ENCODE measurements at regions not wholly inside any gene's neighbourhood (a gene's known extent, or its start where the extent isn't known, plus 50 kb on each side); places are given as distances from the start of the nearest gene placed in this dataset.

DNA sequence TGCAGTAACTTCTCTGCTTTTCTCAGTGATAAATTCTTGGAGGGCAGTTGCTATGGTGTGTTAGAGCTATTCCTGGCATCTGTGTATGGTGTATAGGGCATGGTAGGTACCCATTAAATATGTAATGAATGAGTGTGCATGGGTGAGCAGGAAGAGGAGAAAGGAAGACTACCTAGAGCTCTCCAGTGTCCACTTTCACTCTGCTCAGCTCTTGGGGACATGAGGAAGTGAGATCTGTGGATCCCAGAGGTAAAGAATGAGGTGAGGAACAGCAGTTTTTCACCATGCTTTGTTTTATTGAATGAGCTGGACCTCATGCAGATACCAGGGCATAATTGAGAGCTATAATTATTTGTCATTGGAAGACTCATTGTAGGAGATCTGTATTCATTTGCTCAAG, 444.8 kb upstream of the RGS6 start:
- Mint-ChIP-seq H3K4me1 (ENCODE audit: unreplicated experiment) (peaks cover 22% of the 10 kb centered on the region), H3K27ac (no peak overlapping the region), H3K4me3 (no peak overlapping the region), H3K27me3 (no peaks in the 10 kb centered on the region), H3K36me3 (peaks cover 5% of the 10 kb centered on the region), H3K9me3 (no peaks in the 10 kb centered on the region)
- DNase-seq (ENCODE audit: extremely low spot score, unreplicated experiment) = no peak
- TF ChIP-seq, protein P1, sequence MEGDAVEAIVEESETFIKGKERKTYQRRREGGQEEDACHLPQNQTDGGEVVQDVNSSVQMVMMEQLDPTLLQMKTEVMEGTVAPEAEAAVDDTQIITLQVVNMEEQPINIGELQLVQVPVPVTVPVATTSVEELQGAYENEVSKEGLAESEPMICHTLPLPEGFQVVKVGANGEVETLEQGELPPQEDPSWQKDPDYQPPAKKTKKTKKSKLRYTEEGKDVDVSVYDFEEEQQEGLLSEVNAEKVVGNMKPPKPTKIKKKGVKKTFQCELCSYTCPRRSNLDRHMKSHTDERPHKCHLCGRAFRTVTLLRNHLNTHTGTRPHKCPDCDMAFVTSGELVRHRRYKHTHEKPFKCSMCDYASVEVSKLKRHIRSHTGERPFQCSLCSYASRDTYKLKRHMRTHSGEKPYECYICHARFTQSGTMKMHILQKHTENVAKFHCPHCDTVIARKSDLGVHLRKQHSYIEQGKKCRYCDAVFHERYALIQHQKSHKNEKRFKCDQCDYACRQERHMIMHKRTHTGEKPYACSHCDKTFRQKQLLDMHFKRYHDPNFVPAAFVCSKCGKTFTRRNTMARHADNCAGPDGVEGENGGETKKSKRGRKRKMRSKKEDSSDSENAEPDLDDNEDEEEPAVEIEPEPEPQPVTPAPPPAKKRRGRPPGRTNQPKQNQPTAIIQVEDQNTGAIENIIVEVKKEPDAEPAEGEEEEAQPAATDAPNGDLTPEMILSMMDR (conservative IDR thresholded peaks at IDR 0.05) = no peak

DNA sequence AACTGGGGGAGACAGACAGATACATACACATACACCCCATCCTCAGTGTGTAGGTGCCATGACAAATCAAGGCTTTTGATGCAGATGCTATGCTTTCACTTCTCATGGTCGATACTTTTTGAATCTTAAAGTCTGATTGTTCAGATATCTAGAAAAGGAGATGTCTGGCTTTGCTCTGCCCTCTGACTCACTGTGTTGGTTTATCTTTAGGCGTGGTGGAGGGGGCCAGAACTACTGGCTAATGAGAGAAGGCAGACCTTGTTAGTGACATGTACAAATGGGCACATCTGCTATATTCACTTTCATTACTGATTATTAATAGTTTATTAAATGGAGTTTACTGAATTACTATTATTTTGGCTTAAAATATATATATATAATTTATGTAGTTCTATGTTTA, 444.3 kb upstream of the RGS6 start:
- TF ChIP-seq, protein P1 (conservative IDR thresholded peaks at IDR 0.05) = no peak
- no peak for DNase-seq (ENCODE audit: extremely low spot score, unreplicated experiment)
- Mint-ChIP-seq H3K27ac (no peak overlapping the region), H3K36me3 (peaks cover 5% of the 10 kb centered on the region), H3K4me3 (no peak overlapping the region), H3K9me3 (no peaks in the 10 kb centered on the region), H3K4me1 (ENCODE audit: unreplicated experiment) (peaks cover 19% of the 10 kb centered on the region), H3K27me3 (no peaks in the 10 kb centered on the region)

DNA sequence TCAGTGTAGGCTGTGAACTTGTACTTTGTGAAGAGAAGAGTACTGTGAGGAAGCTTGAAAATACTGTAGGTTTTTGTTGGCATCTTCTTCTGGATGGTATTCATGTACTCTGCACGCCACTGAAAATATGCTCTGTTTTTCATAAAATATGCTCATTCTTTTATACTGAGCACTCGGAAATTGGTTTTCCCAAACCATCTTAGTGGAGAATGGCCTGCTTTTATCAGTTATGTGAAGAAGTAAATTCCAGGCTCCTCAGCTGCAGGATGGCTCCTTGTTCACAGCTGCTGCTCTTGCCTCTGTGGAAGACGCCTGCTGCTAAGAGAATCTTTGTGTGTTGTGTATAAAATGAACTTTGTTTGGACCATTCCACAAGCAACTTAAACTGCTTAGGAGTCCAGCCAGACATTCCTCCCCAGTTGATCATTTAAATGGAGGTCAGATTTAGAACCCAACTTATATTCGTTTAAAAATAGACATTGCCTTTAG, 443.5 kb upstream of the RGS6 start:
- H3K27ac Mint-ChIP-seq = no peak overlapping the region
- H3K4me3 Mint-ChIP-seq = no peak overlapping the region
- H3K9me3 Mint-ChIP-seq = no peaks in the 10 kb centered on the region
- DNase-seq (ENCODE audit: extremely low spot score, unreplicated experiment) = no peak
- peaks cover 5% of the 10 kb centered on the region for H3K36me3 Mint-ChIP-seq
- H3K4me1 Mint-ChIP-seq (ENCODE audit: unreplicated experiment) = peaks cover 19% of the 10 kb centered on the region
- TF ChIP-seq, protein P1 (conservative IDR thresholded peaks at IDR 0.05) = no peak
- no peaks in the 10 kb centered on the region for H3K27me3 Mint-ChIP-seq

DNA sequence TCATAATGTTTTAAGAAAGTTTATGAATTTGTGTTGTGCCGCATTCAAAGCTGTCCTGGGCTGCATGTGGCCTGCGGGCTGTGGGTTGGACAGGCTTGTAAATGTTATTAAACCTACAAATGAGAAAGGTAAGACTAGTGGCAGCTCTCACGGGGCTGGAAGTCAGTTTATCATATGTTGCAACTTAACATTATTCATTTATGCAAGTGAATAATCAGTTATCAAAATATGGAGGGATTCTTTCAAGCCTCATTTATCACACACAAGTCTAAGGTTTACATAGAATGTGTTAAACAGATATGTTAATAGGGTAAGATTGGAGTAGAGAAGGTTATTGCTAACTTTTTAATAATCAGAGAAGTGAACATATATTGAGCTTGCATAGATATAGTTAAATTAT, 442.5 kb upstream of the RGS6 start:
- H3K4me3 Mint-ChIP-seq = no peak overlapping the region
- TF ChIP-seq, protein P1 (conservative IDR thresholded peaks at IDR 0.05) = no peak
- DNase-seq (ENCODE audit: extremely low spot score, unreplicated experiment) = no peak
- no peaks in the 10 kb centered on the region for H3K27me3 Mint-ChIP-seq
- H3K36me3 Mint-ChIP-seq = peaks cover 5% of the 10 kb centered on the region
- H3K4me1 Mint-ChIP-seq (ENCODE audit: unreplicated experiment) = peaks cover 19% of the 10 kb centered on the region
- H3K27ac Mint-ChIP-seq = no peak overlapping the region
- no peaks in the 10 kb centered on the region for H3K9me3 Mint-ChIP-seq

DNA sequence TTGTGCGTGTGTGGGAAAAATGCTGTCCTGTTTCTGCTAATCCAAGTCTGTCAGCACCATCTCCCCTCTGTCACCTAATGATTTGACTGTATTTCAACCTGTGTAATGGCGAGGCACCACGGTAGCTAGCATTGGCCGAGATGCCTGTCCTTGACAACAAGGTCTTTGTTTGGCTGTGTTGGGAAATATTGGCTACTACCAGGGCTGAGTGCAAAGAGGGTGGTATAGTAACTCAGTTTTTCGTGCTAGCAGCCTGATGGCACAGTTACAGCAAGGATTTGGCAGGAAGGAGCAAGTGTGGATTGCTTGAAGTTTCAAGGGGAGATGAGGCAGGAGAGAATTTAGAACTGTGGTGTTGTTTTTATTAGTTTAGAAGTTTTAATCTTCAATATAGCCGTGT, 440.3 kb upstream of the RGS6 start:
- TF ChIP-seq, protein P1 (conservative IDR thresholded peaks at IDR 0.05) = no peak
- H3K27ac Mint-ChIP-seq = no peak overlapping the region
- H3K9me3 Mint-ChIP-seq = no peaks in the 10 kb centered on the region
- H3K36me3 Mint-ChIP-seq = peaks cover 9% of the 10 kb centered on the region
- peaks cover 19% of the 10 kb centered on the region for H3K4me1 Mint-ChIP-seq (ENCODE audit: unreplicated experiment)
- H3K27me3 Mint-ChIP-seq = no peaks in the 10 kb centered on the region
- no peak for DNase-seq (ENCODE audit: extremely low spot score, unreplicated experiment)
- H3K4me3 Mint-ChIP-seq = no peak overlapping the region

DNA sequence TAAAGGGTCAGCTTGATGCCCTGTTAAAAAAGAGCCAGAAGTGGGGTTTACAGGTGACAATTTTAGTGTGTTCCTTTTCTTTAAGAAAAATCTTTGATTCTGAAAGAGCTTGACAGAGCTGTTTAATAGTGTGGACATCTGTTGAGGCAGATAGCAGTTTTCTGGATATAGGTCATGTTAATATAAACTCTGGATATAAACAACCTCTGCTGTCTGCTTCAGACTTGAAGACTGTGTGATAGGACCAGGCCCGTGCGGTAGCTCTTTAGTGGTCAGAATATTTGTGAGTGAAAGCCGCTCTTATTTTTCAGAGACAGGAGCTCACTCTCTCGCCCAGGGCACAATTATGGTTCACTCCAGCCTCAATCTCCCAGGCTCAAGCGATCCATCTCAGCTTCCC, 439.9 kb upstream of the RGS6 start:
- H3K4me3 Mint-ChIP-seq = no peak overlapping the region
- H3K36me3 Mint-ChIP-seq = peaks cover 5% of the 10 kb centered on the region
- H3K27ac Mint-ChIP-seq = no peak overlapping the region
- TF ChIP-seq, protein P1 (conservative IDR thresholded peaks at IDR 0.05) = no peak
- no peaks in the 10 kb centered on the region for H3K27me3 Mint-ChIP-seq
- no peak for DNase-seq (ENCODE audit: extremely low spot score, unreplicated experiment)
- H3K9me3 Mint-ChIP-seq = no peaks in the 10 kb centered on the region
- H3K4me1 Mint-ChIP-seq (ENCODE audit: unreplicated experiment) = peaks cover 15% of the 10 kb centered on the region

All from type B pancreatic cell (in vitro differentiated cells).